Mononuclear cell (primary cell): ENCODE measurements at regions not wholly inside any gene's neighbourhood (a gene's known extent, or its start where the extent isn't known, plus 50 kb on each side); places are given as distances from the start of the nearest gene placed in this dataset.

Experiments
- H3K27me3 ChIP-seq: 2 replicates; pipeline ENCODE4 v1.6.0; 2011; ENCODE audit warnings: low read length, control low read depth; ENCODE audit not compliant: insufficient read depth
- H3K4me1 ChIP-seq: 2 replicates; pipeline ENCODE4 v1.5.1; 2011; ENCODE audit warnings: mild to moderate bottlenecking, low read length, control low read depth; ENCODE audit not compliant: insufficient read depth
- H3K4me3 ChIP-seq: 2 replicates; pipeline ENCODE4 v1.5.1; 2011; ENCODE audit warnings: mild to moderate bottlenecking, low read length, moderate library complexity
- H3K9me3 ChIP-seq: 2 replicates; pipeline ENCODE4 v1.5.1; 2011; ENCODE audit warnings: low read depth, mild to moderate bottlenecking, control low read depth, low read length

- Histone ChIP-seq H3K27me3 (no peaks in the 10 kb centered on the region), H3K9me3 (no peaks in the 10 kb centered on the region), H3K4me1 (no peaks in the 10 kb centered on the region), H3K4me3 (no peak overlapping the region)
Observed at GRCh38 chr6:140140891-140141290, 766.4 kb upstream of the CITED2 start.

DNA sequence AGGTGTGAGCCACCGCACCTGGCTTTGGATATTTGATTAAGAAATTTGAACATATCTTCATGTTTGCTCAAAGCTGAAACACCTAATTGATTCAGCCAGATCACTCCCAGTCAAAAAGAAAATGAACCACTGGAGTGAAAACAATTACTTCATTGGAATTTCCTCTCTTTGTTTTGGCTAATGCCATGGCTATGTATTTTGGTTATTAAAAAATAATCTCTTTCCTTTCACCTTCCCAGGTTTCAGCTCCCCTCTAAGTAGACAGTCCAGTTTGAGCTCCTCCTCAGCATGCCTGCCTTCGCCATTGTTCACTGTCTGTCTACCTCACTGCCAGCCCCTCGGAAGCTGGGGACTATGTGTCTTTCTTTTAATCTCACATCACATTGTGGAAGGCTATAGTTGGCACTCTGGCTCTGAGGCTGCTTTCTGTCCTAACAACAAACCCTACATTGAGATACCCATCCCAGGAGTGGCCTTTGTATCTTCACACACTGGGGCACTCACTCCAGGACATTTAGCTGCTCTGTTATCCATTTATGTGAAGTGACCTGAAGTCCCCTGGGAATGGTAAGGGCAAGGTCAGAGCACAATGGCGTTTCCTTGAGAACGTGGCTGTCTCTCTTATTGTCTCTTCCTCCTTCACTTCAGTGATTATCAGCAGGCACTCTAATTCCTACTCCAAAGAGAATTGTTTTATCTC, 764.0 kb upstream of the CITED2 start:
- Histone ChIP-seq H3K27me3 (no peaks in the 10 kb centered on the region), H3K4me1 (no peaks in the 10 kb centered on the region), H3K4me3 (no peak overlapping the region), H3K9me3 (peaks cover 7% of the 10 kb centered on the region)

GRCh38 chr6:140134224-140134623, 759.8 kb upstream of the CITED2 start:
- H3K4me1 ChIP-seq = no peaks in the 10 kb centered on the region

DNA sequence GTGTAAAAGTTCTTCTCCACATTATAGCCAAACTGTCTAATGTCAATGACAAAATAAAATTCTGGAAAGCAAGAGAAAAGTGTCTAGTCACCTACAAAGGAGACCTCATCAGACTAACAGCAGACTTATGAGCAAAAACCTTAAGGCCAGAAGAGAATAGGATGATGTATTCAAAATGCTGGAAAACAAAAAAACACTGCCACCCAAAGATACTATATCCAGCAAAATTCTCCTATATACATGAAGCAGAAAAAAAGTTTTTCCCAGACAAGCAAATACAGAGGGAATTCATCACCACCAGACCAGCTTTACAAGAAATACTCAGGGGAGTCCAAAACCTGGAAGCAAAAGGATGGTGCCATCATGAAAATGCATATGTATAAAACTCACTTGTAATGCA, 755.6 kb upstream of the CITED2 start:
- no peaks in the 10 kb centered on the region for H3K27me3 ChIP-seq
- no peak overlapping the region for H3K4me3 ChIP-seq

More at GRCh38 chr6:140134224-140134623, 759.8 kb upstream of the CITED2 start:
- Histone ChIP-seq H3K27me3 (no peaks in the 10 kb centered on the region), H3K4me3 (no peak overlapping the region), H3K9me3 (peaks cover 27% of the 10 kb centered on the region)

DNA sequence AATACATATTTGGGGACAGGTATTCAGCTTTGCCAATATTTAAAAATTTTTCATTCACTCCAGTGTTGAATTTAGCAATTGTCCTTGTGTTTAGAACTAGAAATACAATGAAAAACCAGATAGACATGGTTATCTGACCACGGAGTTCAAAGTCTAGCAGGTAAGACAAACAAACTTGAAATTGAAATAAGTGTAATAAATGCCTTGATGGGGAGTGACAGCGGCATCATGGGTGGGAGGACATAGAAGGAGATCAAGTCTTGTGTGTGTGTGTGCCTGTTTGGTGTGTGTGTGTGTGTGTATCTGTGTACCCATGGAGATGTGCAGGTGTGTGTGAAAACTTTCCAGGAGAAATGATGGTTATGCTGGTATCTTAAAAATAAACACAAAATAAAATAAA, 750.0 kb upstream of the CITED2 start:
- no peak overlapping the region for H3K4me3 ChIP-seq
- H3K9me3 ChIP-seq = peaks cover 13% of the 10 kb centered on the region
- H3K4me1 ChIP-seq = no peaks in the 10 kb centered on the region
- H3K27me3 ChIP-seq = no peaks in the 10 kb centered on the region

More for the DNA sequence above, 755.6 kb upstream of the CITED2 start:
- peaks cover 38% of the 10 kb centered on the region for H3K9me3 ChIP-seq
- no peaks in the 10 kb centered on the region for H3K4me1 ChIP-seq

DNA sequence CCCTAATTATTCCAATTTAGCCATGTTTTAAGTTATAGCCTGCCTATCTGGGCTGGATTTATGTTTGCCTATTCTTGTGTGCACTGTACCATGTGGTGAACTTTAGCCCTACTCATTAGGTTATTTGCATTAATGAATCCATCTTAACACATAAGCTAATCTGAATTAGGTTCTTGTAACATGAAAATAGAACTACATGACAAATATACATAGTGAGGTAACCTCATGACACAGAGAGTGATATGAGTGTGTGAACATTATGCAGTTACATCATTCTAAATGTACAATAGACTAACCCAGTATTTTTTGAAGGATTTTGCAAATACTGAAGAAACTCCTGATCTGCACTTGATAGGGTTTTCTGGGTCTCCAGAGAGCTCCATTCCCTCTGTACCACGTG, 733.7 kb upstream of the CITED2 start:
- Histone ChIP-seq H3K9me3 (no peaks in the 10 kb centered on the region), H3K4me1 (no peaks in the 10 kb centered on the region), H3K27me3 (peaks cover 4% of the 10 kb centered on the region), H3K4me3 (no peak overlapping the region)

GRCh38 chr6:140107216-140107615, 732.8 kb upstream of the CITED2 start:
- peaks cover 4% of the 10 kb centered on the region for H3K27me3 ChIP-seq
- H3K4me1 ChIP-seq = no peaks in the 10 kb centered on the region
- H3K4me3 ChIP-seq = no peak overlapping the region
- H3K9me3 ChIP-seq = no peaks in the 10 kb centered on the region

GRCh38 chr6:140105857-140106256, 731.4 kb upstream of the CITED2 start:
- H3K4me1 ChIP-seq = no peaks in the 10 kb centered on the region
- H3K4me3 ChIP-seq = no peak overlapping the region
- H3K27me3 ChIP-seq = peaks cover 4% of the 10 kb centered on the region

DNA sequence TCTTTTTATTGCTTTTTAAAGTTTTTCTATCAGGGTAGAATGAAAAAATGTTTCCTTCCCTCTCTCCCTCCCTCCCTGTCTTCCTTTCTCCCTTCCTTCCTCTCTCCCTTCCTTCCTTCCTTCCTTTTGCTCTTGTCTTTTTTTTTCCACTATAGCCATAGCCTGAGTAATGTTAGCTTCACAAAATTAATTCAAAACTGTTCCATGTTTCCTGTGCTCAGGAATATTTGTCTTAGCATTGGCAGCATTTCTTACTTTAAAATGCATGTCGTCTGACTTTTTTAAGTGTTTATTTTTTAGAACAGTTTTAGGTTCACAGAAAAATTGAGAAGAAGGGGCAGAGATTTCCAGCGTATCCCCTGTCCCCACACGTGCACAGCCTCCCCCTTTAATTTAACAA, 730.8 kb upstream of the CITED2 start:
- peaks cover 4% of the 10 kb centered on the region for H3K27me3 ChIP-seq
- H3K4me3 ChIP-seq = no peak overlapping the region
- no peaks in the 10 kb centered on the region for H3K9me3 ChIP-seq
- H3K4me1 ChIP-seq = no peaks in the 10 kb centered on the region

More at GRCh38 chr6:140105857-140106256, 731.4 kb upstream of the CITED2 start:
- H3K9me3 ChIP-seq = no peaks in the 10 kb centered on the region

DNA sequence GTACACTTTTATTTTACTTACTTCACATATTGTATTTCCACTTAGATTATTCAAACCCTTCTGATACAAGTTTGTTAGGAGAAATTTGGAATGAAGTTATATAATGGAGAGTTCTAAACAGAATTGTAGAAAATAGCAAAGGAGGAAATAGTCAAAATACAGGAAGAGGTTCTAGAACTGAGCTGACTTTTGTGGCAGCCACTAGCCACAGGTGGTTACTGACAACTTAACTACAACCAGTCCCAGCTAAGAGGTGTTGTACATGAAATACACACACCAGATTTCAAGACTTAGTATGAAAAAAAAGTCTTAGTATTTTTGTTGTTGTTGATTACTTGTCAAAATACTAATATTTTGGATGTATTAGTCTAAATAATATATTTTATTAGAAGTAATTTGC, 727.4 kb upstream of the CITED2 start:
- Histone ChIP-seq H3K27me3 (no peaks in the 10 kb centered on the region), H3K4me1 (no peaks in the 10 kb centered on the region), H3K9me3 (no peaks in the 10 kb centered on the region), H3K4me3 (no peak overlapping the region)

GRCh38 chr6:140101367-140101766, 726.9 kb upstream of the CITED2 start:
- Histone ChIP-seq H3K9me3 (no peaks in the 10 kb centered on the region), H3K27me3 (no peaks in the 10 kb centered on the region), H3K4me1 (no peaks in the 10 kb centered on the region), H3K4me3 (no peak overlapping the region)

DNA sequence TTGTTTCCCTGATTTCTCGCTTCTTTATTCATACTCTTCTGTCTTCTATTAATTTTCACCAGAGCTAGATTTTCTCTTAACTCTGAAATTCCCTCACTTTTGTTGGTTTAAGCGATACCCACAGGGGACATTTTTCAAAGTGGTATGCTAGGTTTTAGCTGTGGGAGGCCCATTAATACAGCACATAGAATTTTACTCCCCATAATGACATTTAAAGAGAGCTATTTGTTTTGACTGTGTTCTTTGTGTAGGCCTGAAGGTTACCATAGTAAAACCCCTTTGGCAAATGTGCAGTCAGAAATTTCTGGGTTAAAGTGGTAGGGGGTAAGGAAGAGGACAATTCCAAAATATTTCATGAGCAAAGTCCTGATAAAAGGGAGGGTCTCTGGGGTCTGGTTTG, 721.1 kb upstream of the CITED2 start:
- Histone ChIP-seq H3K27me3 (no peaks in the 10 kb centered on the region), H3K4me3 (no peak overlapping the region), H3K9me3 (no peaks in the 10 kb centered on the region), H3K4me1 (no peaks in the 10 kb centered on the region)

DNA sequence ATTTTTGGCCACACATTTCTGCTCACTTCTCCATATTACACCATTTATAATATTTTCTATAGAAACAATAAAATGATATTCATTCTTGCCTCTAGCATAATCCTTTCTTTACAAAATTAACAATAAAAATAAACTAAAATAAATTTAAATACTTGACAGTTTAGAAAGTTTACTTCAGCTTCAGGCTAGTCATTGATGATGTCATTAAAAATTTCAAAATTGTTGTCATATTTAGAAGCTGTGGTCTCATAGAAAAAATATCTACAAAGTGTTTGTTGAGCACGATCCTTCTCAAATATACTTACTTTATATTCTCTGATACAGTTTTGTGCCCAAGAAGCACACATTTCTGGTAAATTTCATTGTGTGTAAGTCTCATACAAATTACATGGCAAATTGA, 717.4 kb upstream of the CITED2 start:
- H3K4me3 ChIP-seq = no peak overlapping the region
- H3K9me3 ChIP-seq = no peaks in the 10 kb centered on the region
- H3K4me1 ChIP-seq = no peaks in the 10 kb centered on the region
- H3K27me3 ChIP-seq = no peaks in the 10 kb centered on the region

DNA sequence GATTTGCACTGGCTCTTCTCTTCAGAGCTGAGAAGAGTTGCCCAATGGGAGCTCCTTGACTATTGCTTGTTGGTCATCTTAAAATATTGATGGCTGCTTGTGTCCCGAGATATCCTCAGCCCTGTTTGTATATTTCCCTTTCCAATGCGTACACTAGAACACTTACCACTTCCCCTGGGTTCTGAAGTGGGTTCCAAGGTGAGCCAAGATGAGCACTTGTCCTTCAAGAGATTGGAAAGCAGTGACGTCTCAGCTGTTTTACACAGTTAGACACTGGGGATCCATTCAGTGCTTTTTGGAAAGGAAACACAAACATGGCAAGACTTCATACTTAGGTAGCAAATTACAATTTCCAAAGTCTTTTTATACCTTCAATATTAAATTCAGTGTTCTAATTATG, 716.4 kb upstream of the CITED2 start:
- H3K27me3 ChIP-seq = no peaks in the 10 kb centered on the region

DNA sequence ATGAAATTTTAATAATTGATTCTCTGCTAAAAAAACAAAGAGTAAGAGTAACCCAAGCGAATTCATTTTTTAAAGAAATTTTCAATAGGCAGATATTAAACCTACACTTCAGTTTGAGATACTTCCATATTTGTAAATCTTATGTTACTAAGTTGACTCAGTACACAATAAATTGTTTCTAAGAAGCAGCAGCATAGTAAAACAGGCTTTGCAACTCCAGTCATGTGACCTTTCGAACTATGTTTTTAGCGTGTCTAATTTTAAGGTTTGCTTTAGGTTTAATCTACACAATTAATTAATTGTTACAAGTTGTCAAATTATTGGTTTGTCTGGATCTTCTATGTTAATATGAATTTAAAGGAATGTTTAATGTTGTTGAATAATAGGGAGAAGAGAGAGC, 708.9 kb upstream of the CITED2 start:
- no peaks in the 10 kb centered on the region for H3K27me3 ChIP-seq
- no peaks in the 10 kb centered on the region for H3K9me3 ChIP-seq
- no peaks in the 10 kb centered on the region for H3K4me1 ChIP-seq
- H3K4me3 ChIP-seq = no peak overlapping the region

More for the DNA sequence above, 716.4 kb upstream of the CITED2 start:
- no peaks in the 10 kb centered on the region for H3K9me3 ChIP-seq
- H3K4me3 ChIP-seq = no peak overlapping the region
- no peaks in the 10 kb centered on the region for H3K4me1 ChIP-seq

- Histone ChIP-seq H3K4me3 (no peak overlapping the region), H3K4me1 (no peaks in the 10 kb centered on the region), H3K27me3 (no peaks in the 10 kb centered on the region), H3K9me3 (no peaks in the 10 kb centered on the region)
Observed at GRCh38 chr6:140082867-140083297, 708.4 kb upstream of the CITED2 start.
